ENCODE measurements at regions not wholly inside any gene's neighbourhood (a gene's known extent, or its start where the extent isn't known, plus 50 kb on each side); places are given as distances from the start of the nearest gene placed in this dataset.

GRCh38 chr7:19381321-19381720 lies 236.1 kb upstream of the FERD3L start:
- TF ChIP-seq CTCF (IDR thresholded peaks at IDR 0.05) (no peak), EP300 (IDR thresholded peaks at IDR 0.05) (no peak), POLR2A (IDR thresholded peaks at IDR 0.05) (no peak), POLR2AphosphoS5 (IDR thresholded peaks at IDR 0.05) (no peak)
